Mesodermal cell (in vitro differentiated cells): ENCODE measurements at regions not wholly inside any gene's neighbourhood (a gene's known extent, or its start where the extent isn't known, plus 50 kb on each side); places are given as distances from the start of the nearest gene placed in this dataset.

Source experiments
- H3K27ac ChIP-seq: 2 replicates; pipeline ENCODE4 v1.7.0; 2013; ENCODE audit warnings: mild to moderate bottlenecking, low read depth, low read length, moderate library complexity; ENCODE audit not compliant: severe bottlenecking
- H3K36me3 ChIP-seq: 2 replicates; pipeline ENCODE4 v1.7.1; 2013; ENCODE audit warnings: mild to moderate bottlenecking, low read length, moderate library complexity; ENCODE audit not compliant: control insufficient read depth, insufficient read depth
- H3K4me1 ChIP-seq: one replicate; pipeline ENCODE4 v1.7.1; 2013; ENCODE audit warnings: mild to moderate bottlenecking, low read length; ENCODE audit not compliant: insufficient read depth, control insufficient read depth, poor library complexity, severe bottlenecking
- H3K4me3 ChIP-seq: 2 replicates; pipeline ENCODE4 v1.7.0; 2013; ENCODE audit warnings: low read length, control low read depth, mild to moderate bottlenecking; ENCODE audit not compliant: insufficient read depth, poor library complexity, severe bottlenecking; ENCODE audit errors: extremely low read depth
- H3K9me3 ChIP-seq: 2 replicates; pipeline ENCODE4 v1.7.1; 2013; ENCODE audit warnings: mild to moderate bottlenecking, low read length, moderate library complexity; ENCODE audit not compliant: control insufficient read depth
- WGBS, 2 experiments: methylation state at CpG; one replicate each; pipeline ENCODE4 v1.1.5; 2013; ENCODE audit warnings: missing lambda C conversion rate in 2 of 2; ENCODE audit not compliant: insufficient coverage in 2 of 2; 5-methylcytosine and 5-hydroxymethylcytosine counted together

GRCh38 chr16:26957283-26957859, 109.4 kb upstream of the C16orf82 start:
- Histone ChIP-seq H3K36me3 (no peaks in the 10 kb centered on the region), H3K4me3 (no peak overlapping the region)
- 68 to 79% methylated on average over 2 of the region's 2 CpGs for WGBS, 2 experiments

DNA sequence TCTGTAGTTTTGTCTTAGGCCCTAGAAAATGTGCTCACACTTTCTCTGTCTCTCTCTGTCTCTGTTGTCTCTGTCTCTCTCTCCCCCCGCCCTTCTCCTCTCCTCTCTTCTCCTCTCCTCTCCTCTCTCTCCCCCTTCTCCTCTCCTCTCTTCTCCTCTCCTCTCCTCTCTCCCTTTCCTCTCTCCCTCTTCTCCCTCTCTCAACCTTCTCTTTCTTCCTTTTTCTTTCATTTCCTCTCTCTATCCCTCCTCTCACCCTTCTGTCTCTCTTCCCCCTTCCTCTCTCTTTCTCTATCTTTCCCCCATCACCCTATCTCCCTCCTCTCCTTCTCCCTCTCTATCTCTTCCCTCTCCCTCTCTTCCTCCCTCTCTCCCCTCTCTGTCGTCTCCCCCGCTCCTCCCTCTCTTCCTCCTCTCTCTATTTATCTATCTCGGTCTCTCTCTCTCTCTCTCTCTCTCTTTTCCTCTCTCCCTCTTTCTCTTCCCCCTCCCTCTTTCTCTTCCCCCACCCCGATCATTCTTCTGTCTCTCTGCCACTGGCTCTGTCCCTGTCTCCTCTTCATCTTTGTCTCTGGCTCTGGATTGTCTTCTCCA, 107.2 kb upstream of the C16orf82 start:
- H3K4me1 ChIP-seq, result no peaks in the 10 kb centered on the region
- no peaks in the 10 kb centered on the region for H3K9me3 ChIP-seq
- no peaks in the 10 kb centered on the region for H3K36me3 ChIP-seq
- H3K27ac ChIP-seq, result no peak overlapping the region
- H3K4me3 ChIP-seq, result no peak overlapping the region
- 87 to 88% methylated on average over 5 of the region's 5 CpGs for WGBS, 2 experiments

More at GRCh38 chr16:26957283-26957859, 109.4 kb upstream of the C16orf82 start:
- no peak overlapping the region for H3K27ac ChIP-seq
- no peaks in the 10 kb centered on the region for H3K4me1 ChIP-seq
- H3K9me3 ChIP-seq, result no peaks in the 10 kb centered on the region

DNA sequence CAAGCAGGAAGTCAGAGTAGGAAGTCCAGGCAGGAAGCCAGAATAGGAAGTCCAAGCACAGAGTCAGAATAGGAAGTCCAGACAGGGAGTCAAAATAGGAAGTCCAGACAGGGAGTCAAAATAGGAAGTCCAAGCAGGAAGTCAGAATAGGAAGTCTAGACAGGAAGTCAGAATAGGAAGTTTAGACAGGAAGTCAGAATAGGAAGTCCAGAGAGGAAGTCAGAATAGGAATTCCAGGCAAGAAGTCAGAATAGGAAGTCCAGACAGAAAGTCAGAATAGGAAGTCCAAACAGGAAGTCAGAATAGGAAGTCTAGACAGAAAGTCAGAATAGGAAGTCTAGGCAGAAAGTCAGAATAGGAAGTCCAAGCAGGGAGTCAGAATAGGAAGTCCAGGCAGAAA, 105.3 kb upstream of the C16orf82 start:
- Histone ChIP-seq H3K4me3 (no peak overlapping the region), H3K4me1 (no peaks in the 10 kb centered on the region), H3K27ac (no peak overlapping the region), H3K36me3 (no peaks in the 10 kb centered on the region), H3K9me3 (no peaks in the 10 kb centered on the region)

DNA sequence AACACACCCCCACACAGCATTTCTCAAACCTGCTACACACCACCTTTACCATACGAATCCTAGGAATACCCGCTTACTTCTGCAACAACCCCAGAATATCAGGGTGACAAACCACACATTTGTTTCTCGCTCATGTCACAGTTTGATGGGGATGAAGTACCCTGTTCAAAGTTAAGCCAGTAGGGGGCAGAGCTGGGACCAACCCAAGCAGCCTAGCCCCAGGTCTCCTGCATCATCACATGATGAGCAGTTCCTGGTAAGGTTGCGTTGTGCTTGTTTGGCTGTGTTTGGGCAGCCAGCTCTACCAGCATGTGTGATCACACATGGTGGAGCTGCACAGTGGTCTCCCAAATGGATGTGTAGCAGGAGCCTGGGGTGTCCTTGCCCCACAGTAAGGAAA, 103.6 kb upstream of the C16orf82 start:
- H3K4me1 ChIP-seq, result no peaks in the 10 kb centered on the region
- H3K36me3 ChIP-seq, result no peaks in the 10 kb centered on the region
- WGBS, 2 experiments, result 61 to 80% methylated on average over 3 of the region's 4 CpGs

GRCh38 chr16:26969589-26970231, 97.0 kb upstream of the C16orf82 start:
- no peaks in the 10 kb centered on the region for H3K36me3 ChIP-seq
- no peaks in the 10 kb centered on the region for H3K9me3 ChIP-seq
- H3K4me3 ChIP-seq, result no peak overlapping the region
- no peak overlapping the region for H3K27ac ChIP-seq
- no peaks in the 10 kb centered on the region for H3K4me1 ChIP-seq
- 98 to 100% methylated on average over 2 to 5 of the region's 6 CpGs for WGBS, 2 experiments

More for the DNA sequence above, 103.6 kb upstream of the C16orf82 start:
- Histone ChIP-seq H3K9me3 (no peaks in the 10 kb centered on the region), H3K4me3 (no peak overlapping the region), H3K27ac (no peak overlapping the region)

DNA sequence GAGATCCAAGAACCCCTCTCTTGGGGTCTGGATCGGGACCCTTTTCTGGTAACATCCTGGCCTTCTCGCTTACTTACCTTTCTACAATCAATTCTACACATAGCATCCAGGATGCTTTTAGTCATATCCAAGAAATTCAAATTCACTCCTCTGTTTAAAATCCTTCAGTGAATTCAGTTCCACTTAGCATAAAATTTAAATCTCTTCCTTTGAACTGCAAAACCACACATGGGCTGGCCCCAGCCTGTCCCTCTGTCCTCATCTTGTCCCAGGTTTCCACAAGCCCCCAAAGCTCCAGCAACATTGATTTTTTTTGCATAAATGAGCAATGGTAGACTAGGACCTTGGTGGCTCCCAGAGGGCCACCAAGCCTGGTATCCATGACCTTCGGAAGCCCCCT, 96.4 kb upstream of the C16orf82 start:
- no peaks in the 10 kb centered on the region for H3K9me3 ChIP-seq
- WGBS, 2 experiments, result 80 to 94% methylated on average over 3 of the region's 3 CpGs
- H3K4me1 ChIP-seq, result no peaks in the 10 kb centered on the region
- H3K36me3 ChIP-seq, result no peaks in the 10 kb centered on the region
- H3K4me3 ChIP-seq, result no peak overlapping the region
- no peak overlapping the region for H3K27ac ChIP-seq

- no peaks in the 10 kb centered on the region for H3K36me3 ChIP-seq
- H3K9me3 ChIP-seq, result no peaks in the 10 kb centered on the region
- no peaks in the 10 kb centered on the region for H3K4me1 ChIP-seq
- 69 to 73% methylated on average over 5 of the region's 5 CpGs for WGBS, 2 experiments
- no peak overlapping the region for H3K4me3 ChIP-seq
- no peak overlapping the region for H3K27ac ChIP-seq
Observed at GRCh38 chr16:26976873-26977272, 89.9 kb upstream of the C16orf82 start.

GRCh38 chr16:26981266-26981938, 85.3 kb upstream of the C16orf82 start:
- Histone ChIP-seq H3K27ac (no peak overlapping the region), H3K4me3 (no peak overlapping the region), H3K36me3 (no peaks in the 10 kb centered on the region), H3K9me3 (no peaks in the 10 kb centered on the region), H3K4me1 (no peaks in the 10 kb centered on the region)
- 89 to 96% methylated on average over 2 to 3 of the region's 8 CpGs for whole genome bisulfite sequencing, 2 experiments

- whole genome bisulfite sequencing, 2 experiments, result 100% methylated on average over 1 of the region's 2 CpGs; no CpG with 5 or more reads in 1 of the 2 experiments
- H3K36me3 ChIP-seq, result no peaks in the 10 kb centered on the region
- H3K27ac ChIP-seq, result no peak overlapping the region
- H3K4me1 ChIP-seq, result peaks cover 3% of the 10 kb centered on the region
- H3K4me3 ChIP-seq, result no peak overlapping the region
- no peaks in the 10 kb centered on the region for H3K9me3 ChIP-seq
Observed at GRCh38 chr16:26982422-26982821, 84.3 kb upstream of the C16orf82 start.

DNA sequence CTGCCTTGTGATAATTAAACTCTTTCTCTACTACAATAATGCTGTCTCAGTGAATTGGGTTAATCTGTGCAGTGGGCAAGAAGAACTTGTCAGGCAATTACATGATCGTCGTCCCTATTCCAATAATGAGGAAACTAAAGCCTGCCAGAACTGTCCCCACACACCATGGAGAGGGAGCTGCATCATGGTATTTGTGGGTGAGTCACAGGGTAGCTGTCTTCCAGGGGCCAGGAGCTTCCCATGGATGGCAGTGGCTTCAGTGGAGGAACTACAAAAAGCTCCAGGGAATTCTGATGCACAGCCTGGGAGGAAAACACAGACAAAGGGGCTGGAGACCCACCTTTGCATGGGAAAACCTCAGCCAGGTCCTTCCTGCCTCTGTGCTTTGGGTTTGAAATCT, 83.3 kb upstream of the C16orf82 start:
- H3K27ac ChIP-seq, result no peak overlapping the region
- H3K36me3 ChIP-seq, result no peaks in the 10 kb centered on the region
- no CpG with 5 or more reads among the region's 2 CpGs for WGBS, 2 experiments
- no peaks in the 10 kb centered on the region for H3K9me3 ChIP-seq
- H3K4me3 ChIP-seq, result no peak overlapping the region
- H3K4me1 ChIP-seq, result peaks cover 12% of the 10 kb centered on the region
